H1 (cell line): ENCODE measurements at regions not wholly inside any gene's neighbourhood (a gene's known extent, or its start where the extent isn't known, plus 50 kb on each side); places are given as distances from the start of the nearest gene placed in this dataset.

Source experiments
- CTCF ChIA-PET: fragments of 300-600 bp; sonication (Branson Sonifier 250); formaldehyde crosslinking; loops from one replicate; lab custom pipeline; 2021; ENCODE audit not compliant: partially characterized antibody; lab: Charles Lee
- POLR2A ChIA-PET: fragments of 300-600 bp; sonication (Branson Sonifier 250); formaldehyde crosslinking; loops from one replicate; lab custom pipeline; 2021; ENCODE audit warnings: inconsistent platforms; ENCODE audit not compliant: partially characterized antibody; lab: Charles Lee
- DNase-seq, 2 experiments: peaks; one replicate each; pipeline versions ENCODE4 v3.0.0 to v3.0.0-alpha.2; 2010 to 2022; ENCODE audit warnings: low spot score in 2 of 2, low read depth in 1 of 2, mixed read lengths in 1 of 2
- FAIRE-seq: peaks from 2 replicates; lab custom pipeline; 2011; peaks lifted over from hg19 to GRCh38; lab: Jason Lieb, UNC
- H2AFZ ChIP-seq: 2 replicates; pipeline ENCODE4 v1.8.1; 2012; ENCODE audit warnings: low read length, inconsistent platforms
- H2AK5ac ChIP-seq: 2 replicates; pipeline ENCODE4 v1.6.1; 2013; ENCODE audit warnings: low read depth, low read length
- H2BK120ac ChIP-seq: replicated peaks from 2 replicates; pipeline ENCODE3; 2013; ENCODE audit warnings: low read depth, low read length, inconsistent platforms
- H2BK12ac ChIP-seq: 2 replicates; pipeline ENCODE4 v1.6.1; 2013; ENCODE audit warnings: low read depth, low read length
- H2BK15ac ChIP-seq: 2 replicates; pipeline ENCODE4 v1.6.1; 2013; ENCODE audit warnings: low read length
- H2BK20ac ChIP-seq: 2 replicates; pipeline ENCODE4 v1.6.1; 2013; ENCODE audit warnings: low read length
- H2BK5ac ChIP-seq: 2 replicates; pipeline ENCODE4 v1.6.1; 2013; ENCODE audit warnings: low read depth, low read length
- H3K14ac ChIP-seq: 2 replicates; pipeline ENCODE4 v1.6.1; 2013; ENCODE audit warnings: inconsistent platforms; ENCODE audit not compliant: insufficient read length
- H3K18ac ChIP-seq: 2 replicates; pipeline ENCODE4 v1.6.1; 2013; ENCODE audit warnings: low read length; ENCODE audit errors: extremely low read depth
- H3K23ac ChIP-seq: 2 replicates; pipeline ENCODE4 v1.6.1; 2013; ENCODE audit warnings: inconsistent platforms; ENCODE audit not compliant: insufficient read length
- H3K23me2 ChIP-seq: 2 replicates; pipeline ENCODE4 v1.6.1; 2013; ENCODE audit warnings: low read depth, low read length
- H3K27ac ChIP-seq: 2 replicates; pipeline ENCODE4 v1.6.1; 2011; ENCODE audit warnings: low read depth, low read length, inconsistent platforms
- H3K27me3 ChIP-seq, 4 experiments: replicated peaks in 1 of 4; 1 replicate in 1 of 4; 2 replicates in 3 of 4; pipeline versions ENCODE4 v1.6.1 to v1.8.1; 2011 to 2013; ENCODE audit warnings: low read length in 3 of 4, mild to moderate bottlenecking in 3 of 4, inconsistent platforms in 2 of 4, mixed read lengths in 2 of 4, moderate library complexity in 1 of 4; ENCODE audit not compliant: control insufficient read depth in 3 of 4, insufficient read depth in 3 of 4; ENCODE audit errors: extremely low read depth in 1 of 4
- H3K36me3 ChIP-seq, 4 experiments: 2 replicates each; pipeline versions ENCODE4 v1.6.1 to v1.8.1; 2011 to 2013; ENCODE audit warnings: mild to moderate bottlenecking in 4 of 4, low read length in 3 of 4, moderate library complexity in 2 of 4, control low read depth in 1 of 4, inconsistent platforms in 1 of 4; ENCODE audit not compliant: insufficient read depth in 4 of 4, control insufficient read depth in 2 of 4
- H3K4ac ChIP-seq: replicated peaks from 2 replicates; pipeline ENCODE3; 2013; ENCODE audit warnings: low read length, low read depth, mixed read lengths, inconsistent platforms; ENCODE audit not compliant: insufficient read length
- H3K4me1 ChIP-seq, 4 experiments: replicated peaks in 1 of 4; 1 replicate in 1 of 4; 2 replicates in 3 of 4; pipeline versions ENCODE4 v1.6.1 to v1.8.1; 2011 to 2013; ENCODE audit warnings: low read length in 3 of 4, inconsistent platforms in 2 of 4, mixed read lengths in 1 of 4; ENCODE audit not compliant: insufficient read depth in 4 of 4, control insufficient read depth in 3 of 4
- H3K4me2 ChIP-seq, 2 experiments: 2 replicates each; pipeline versions ENCODE4 v1.6.1 to v1.8.1; 2011 to 2013; ENCODE audit warnings: low read depth in 2 of 2, low read length in 2 of 2, control low read depth in 1 of 2, inconsistent platforms in 1 of 2, mild to moderate bottlenecking in 1 of 2; ENCODE audit not compliant: insufficient read depth in 1 of 2
- H3K4me3 ChIP-seq, 4 experiments: fragments of 200-600, 300-600 bp in 1 of 4; sonication (generic), shearing (Covaris generic), sonication (Bioruptor Twin) in 1 of 4; 2 replicates each; pipeline versions ENCODE4 v1.5.1 to v1.8.1; 2011 to 2016; ENCODE audit warnings: low read length in 4 of 4, low read depth in 3 of 4, control low read depth in 2 of 4, inconsistent platforms in 2 of 4, mild to moderate bottlenecking in 2 of 4, mixed read lengths in 1 of 4, moderate library complexity in 1 of 4; ENCODE audit not compliant: insufficient read depth in 2 of 4; ENCODE audit errors: extremely low read depth in 1 of 4
- H3K56ac ChIP-seq: replicated peaks from 2 replicates; pipeline ENCODE3; 2013; ENCODE audit warnings: low read depth, mild to moderate bottlenecking, mixed read lengths, low read length, inconsistent platforms; ENCODE audit not compliant: insufficient read length
- H3K79me1 ChIP-seq: 2 replicates; pipeline ENCODE4 v1.6.1; 2013; ENCODE audit warnings: low read depth, low read length, control low read depth
- H3K79me2 ChIP-seq, 2 experiments: 2 replicates each; pipeline versions ENCODE4 v1.6.1 to v1.8.1; 2012 to 2013; ENCODE audit warnings: low read length in 2 of 2, mild to moderate bottlenecking in 2 of 2, inconsistent platforms in 1 of 2; ENCODE audit not compliant: insufficient read depth in 2 of 2, control insufficient read depth in 1 of 2
- H3K9ac ChIP-seq, 4 experiments: replicated peaks in 1 of 4; 1 replicate in 1 of 4; 2 replicates in 3 of 4; pipeline versions ENCODE4 v1.6.1 to v1.8.1; 2011 to 2013; ENCODE audit warnings: low read depth in 3 of 4, low read length in 3 of 4, control low read depth in 2 of 4, mild to moderate bottlenecking in 2 of 4, moderate library complexity in 2 of 4, inconsistent platforms in 1 of 4; ENCODE audit errors: extremely low read depth in 1 of 4
- H3K9me3 ChIP-seq, 2 experiments: 2 replicates each; pipeline versions ENCODE4 v1.6.1 to v1.8.1; 2012 to 2013; ENCODE audit warnings: mild to moderate bottlenecking in 2 of 2, moderate library complexity in 2 of 2, control low read depth in 1 of 2, inconsistent platforms in 1 of 2, low read depth in 1 of 2, low read length in 1 of 2, mixed read lengths in 1 of 2; ENCODE audit not compliant: insufficient read depth in 2 of 2
- H4K20me1 ChIP-seq, 2 experiments: replicated peaks in 1 of 2; 2 replicates each; pipeline versions ENCODE3 to v1.8.1; 2011 to 2013; ENCODE audit warnings: inconsistent platforms in 2 of 2, low read length in 2 of 2, mild to moderate bottlenecking in 1 of 2; ENCODE audit not compliant: insufficient read depth in 2 of 2, control insufficient read depth in 1 of 2
- H4K5ac ChIP-seq: 2 replicates; pipeline ENCODE4 v1.6.1; 2013; ENCODE audit warnings: low read length, low read depth, mixed read lengths, inconsistent platforms; ENCODE audit not compliant: insufficient read length
- H4K8ac ChIP-seq: 2 replicates; pipeline ENCODE4 v1.8.0; 2013; ENCODE audit warnings: mild to moderate bottlenecking, moderate library complexity, low read length, inconsistent platforms; ENCODE audit not compliant: insufficient read depth; ENCODE audit errors: extremely low read depth
- H4K91ac ChIP-seq: replicated peaks from 2 replicates; pipeline ENCODE3; 2013; ENCODE audit warnings: low read length, mixed read lengths, inconsistent platforms; ENCODE audit not compliant: insufficient read length
- BACH1 ChIP-seq: IDR thresholded peaks from 2 replicates; pipeline ENCODE4 v1.6.1; 2012; ENCODE audit warnings: low read length, improper control_type of control experiment
- EZH2 ChIP-seq: fragments of 200-600 bp; sonication (generic); IDR thresholded peaks from 2 replicates; pipeline ENCODE4 v1.7.1; 2012; ENCODE audit warnings: low read depth, mild to moderate bottlenecking, moderate library complexity, low read length, inconsistent platforms; ENCODE audit not compliant: severe bottlenecking
- FOSL1 ChIP-seq: IDR thresholded peaks from 2 replicates; pipeline ENCODE4 v1.6.1; 2011; ENCODE audit warnings: mild to moderate bottlenecking, low read depth, low read length, moderate library complexity; ENCODE audit not compliant: insufficient read depth
- GABPA ChIP-seq: IDR thresholded peaks from 2 replicates; pipeline ENCODE4 v1.6.1; 2011; ENCODE audit warnings: mild to moderate bottlenecking, low read length, moderate library complexity, borderline replicate concordance; ENCODE audit not compliant: insufficient read depth
- GTF2F1 ChIP-seq: IDR thresholded peaks from 2 replicates; pipeline ENCODE4 v1.6.1; 2012; ENCODE audit warnings: low read depth, low read length, improper control_type of control experiment, borderline replicate concordance
- KDM5A ChIP-seq: fragments of 200-600 bp; IDR thresholded peaks from 2 replicates; pipeline ENCODE4 v1.7.1; 2012; ENCODE audit warnings: mild to moderate bottlenecking, low read length, inconsistent platforms, mixed read lengths
- SRF ChIP-seq: IDR thresholded peaks from 2 replicates; pipeline ENCODE4 v1.6.1; 2011; ENCODE audit warnings: mild to moderate bottlenecking, low read depth, low read length, moderate library complexity
- SUZ12 ChIP-seq: fragments of 200-600 bp; sonication (generic); IDR thresholded peaks from 2 replicates; pipeline ENCODE4 v1.6.1; 2012; ENCODE audit warnings: mild to moderate bottlenecking, inconsistent platforms, low read length, moderate library complexity, mixed read lengths
- TCF12 ChIP-seq: IDR thresholded peaks from 2 replicates; pipeline ENCODE4 v1.6.1; 2011; ENCODE audit warnings: low read depth, mild to moderate bottlenecking, low read length
- WGBS, 2 experiments: shearing (Covaris generic) in 1 of 2; methylation state at CpG; one replicate each; pipeline versions ENCODE4 v1.1.6 to v1.1.7; 2013 to 2015; ENCODE audit warnings: low lambda C conversion rate in 2 of 2, mixed read lengths in 2 of 2, inconsistent platforms in 1 of 2, low coverage in 1 of 2, missing lambda C conversion rate in 1 of 2; ENCODE audit not compliant: insufficient replicate concordance in 2 of 2, insufficient coverage in 1 of 2, insufficient read length in 1 of 2; ENCODE audit errors: extremely low coverage in 1 of 2, missing lambda C conversion rate in 1 of 2; 5-methylcytosine and 5-hydroxymethylcytosine counted together
- TF ChIP-seq, protein P1 (sequence below), 3 experiments: IDR thresholded peaks; 1 replicate in 2 of 3; 2 replicates in 1 of 3; pipeline versions ENCODE4 v1.5.1 to v1.6.1; 2011; ENCODE audit warnings: low read length in 3 of 3, mild to moderate bottlenecking in 3 of 3, inconsistent platforms in 2 of 3, low read depth in 1 of 3, moderate library complexity in 1 of 3; ENCODE audit not compliant: insufficient read depth in 1 of 3; ENCODE audit errors: control extremely low read depth in 1 of 3
- TF ChIP-seq, protein P2 (sequence below): IDR thresholded peaks from 2 replicates; pipeline ENCODE4 v1.6.1; 2011; ENCODE audit warnings: low read depth, mild to moderate bottlenecking, low read length; ENCODE audit not compliant: insufficient read depth

DNA sequence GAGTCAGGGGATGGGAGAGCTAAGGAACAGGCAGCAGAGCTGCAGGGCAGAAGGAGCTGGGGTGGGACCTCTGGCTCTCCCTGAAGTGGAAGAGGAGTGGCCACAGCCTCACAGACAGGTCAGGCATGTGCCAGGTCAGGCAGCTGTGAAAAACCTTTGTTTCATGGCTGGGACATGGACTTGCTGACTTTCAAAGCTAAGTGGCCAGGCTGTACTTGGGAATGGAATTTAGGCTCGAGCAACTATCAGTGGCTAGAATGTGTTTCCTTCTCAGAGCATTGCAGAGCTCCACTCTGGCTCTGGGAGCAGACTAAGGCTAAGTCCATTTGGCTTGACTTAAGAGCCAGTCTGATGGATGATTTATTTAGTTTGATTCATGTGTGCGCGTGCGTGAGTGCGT lies 385.1 kb downstream of the LMX1A start:
- no peaks in the 10 kb centered on the region for H3K9me3 ChIP-seq
- CTCF ChIA-PET, result interaction anchor here (0.7 to 4.2 kb wide), 5 partner anchors 10 to 20 kb away, joined by 3 to 15 read pairs (median 5); no protein-coding TSS in a partner anchor

More for the DNA sequence above, 385.1 kb downstream of the LMX1A start:
- H3K27me3 ChIP-seq, result peaks cover 0 to 2% (median 0%) of the 10 kb centered on the region in 4 experiments; a peak in 1 of 7 replicates
- no peaks in the 10 kb centered on the region for H3K23me2 ChIP-seq
- no peaks in the 10 kb centered on the region for H3K79me2 ChIP-seq
- no peak overlapping the region for H4K8ac ChIP-seq
- H2BK20ac ChIP-seq, result no peak overlapping the region
- H4K91ac ChIP-seq, result no peak overlapping the region
- FAIRE-seq (no peak), DNase-seq (no peak)
- WGBS, 2 experiments, result 96% methylated on average over 5 of the region's 5 CpGs; no CpG with 5 or more reads in 1 of the 2 experiments
- no peak overlapping the region for H3K18ac ChIP-seq
- H4K5ac ChIP-seq, result no peak overlapping the region
- no peak overlapping the region for H3K23ac ChIP-seq
- no peak overlapping the region for H2BK5ac ChIP-seq
- H3K79me1 ChIP-seq, result no peaks in the 10 kb centered on the region
- TF ChIP-seq KDM5A (no peak), TCF12 (no peak), SUZ12 (no peak), GABPA (no peak), FOSL1 (no peak), BACH1 (no peak), EZH2 (no peak), GTF2F1 (no peak), SRF (no peak)
- TF ChIP-seq, protein P1, sequence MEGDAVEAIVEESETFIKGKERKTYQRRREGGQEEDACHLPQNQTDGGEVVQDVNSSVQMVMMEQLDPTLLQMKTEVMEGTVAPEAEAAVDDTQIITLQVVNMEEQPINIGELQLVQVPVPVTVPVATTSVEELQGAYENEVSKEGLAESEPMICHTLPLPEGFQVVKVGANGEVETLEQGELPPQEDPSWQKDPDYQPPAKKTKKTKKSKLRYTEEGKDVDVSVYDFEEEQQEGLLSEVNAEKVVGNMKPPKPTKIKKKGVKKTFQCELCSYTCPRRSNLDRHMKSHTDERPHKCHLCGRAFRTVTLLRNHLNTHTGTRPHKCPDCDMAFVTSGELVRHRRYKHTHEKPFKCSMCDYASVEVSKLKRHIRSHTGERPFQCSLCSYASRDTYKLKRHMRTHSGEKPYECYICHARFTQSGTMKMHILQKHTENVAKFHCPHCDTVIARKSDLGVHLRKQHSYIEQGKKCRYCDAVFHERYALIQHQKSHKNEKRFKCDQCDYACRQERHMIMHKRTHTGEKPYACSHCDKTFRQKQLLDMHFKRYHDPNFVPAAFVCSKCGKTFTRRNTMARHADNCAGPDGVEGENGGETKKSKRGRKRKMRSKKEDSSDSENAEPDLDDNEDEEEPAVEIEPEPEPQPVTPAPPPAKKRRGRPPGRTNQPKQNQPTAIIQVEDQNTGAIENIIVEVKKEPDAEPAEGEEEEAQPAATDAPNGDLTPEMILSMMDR (IDR thresholded peaks at IDR 0.05; ENCODE audit: control extremely low read depth in 1 of 3, insufficient read depth in 1 of 3, low read depth in 1 of 3, low read length in 3 of 3), result no peak
- TF ChIP-seq, protein P2, sequence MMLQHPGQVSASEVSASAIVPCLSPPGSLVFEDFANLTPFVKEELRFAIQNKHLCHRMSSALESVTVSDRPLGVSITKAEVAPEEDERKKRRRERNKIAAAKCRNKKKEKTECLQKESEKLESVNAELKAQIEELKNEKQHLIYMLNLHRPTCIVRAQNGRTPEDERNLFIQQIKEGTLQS, result no peak
- H3K4ac ChIP-seq, result no peak overlapping the region
- no peak overlapping the region for H2BK15ac ChIP-seq
- no peak overlapping the region for H3K4me3 ChIP-seq
- no peaks in the 10 kb centered on the region for H3K36me3 ChIP-seq
- H2BK12ac ChIP-seq, result no peak overlapping the region
- no peak overlapping the region for H2AK5ac ChIP-seq
- H3K4me2 ChIP-seq, result no peak overlapping the region
- H3K14ac ChIP-seq, result no peak overlapping the region
- H4K20me1 ChIP-seq, result no peaks in the 10 kb centered on the region
- H3K9ac ChIP-seq, result no peak overlapping the region
- peaks cover 0 to 5% (median 3%) of the 10 kb centered on the region in 4 experiments; a peak in 2 of 7 replicates for H3K4me1 ChIP-seq
- POLR2A ChIA-PET, result no interaction called here
- no peak overlapping the region for H3K56ac ChIP-seq
- no peak overlapping the region for H3K27ac ChIP-seq
- H2BK120ac ChIP-seq, result no peak overlapping the region
- no peak overlapping the region for H2AFZ ChIP-seq
